ENCODE measurements at regions not wholly inside any gene's neighbourhood (a gene's known extent, or its start where the extent isn't known, plus 50 kb on each side); places are given as distances from the start of the nearest gene placed in this dataset.

DNA sequence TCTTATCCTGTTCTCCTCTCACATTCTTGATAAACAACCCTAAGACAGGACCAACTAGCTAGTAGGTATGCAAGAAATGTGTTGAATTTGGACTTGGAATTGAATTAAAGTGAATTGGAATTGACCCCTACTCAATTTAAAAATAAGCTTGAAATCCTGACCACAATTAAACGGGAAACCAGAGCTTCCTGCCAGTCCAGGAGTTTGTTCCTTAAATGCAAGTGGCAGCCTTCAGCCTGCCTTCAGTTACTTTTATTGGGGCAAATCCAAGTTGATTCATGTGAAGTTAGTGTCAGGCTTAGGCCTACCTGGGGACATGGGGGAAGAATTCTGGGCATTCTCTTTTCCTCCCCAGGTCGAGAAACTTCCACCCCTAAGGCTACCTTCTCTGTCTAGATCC is 457.6 kb downstream of the BCL11A start:
- no peak for DNase-seq (ENCODE audit: low spot score)

DNA sequence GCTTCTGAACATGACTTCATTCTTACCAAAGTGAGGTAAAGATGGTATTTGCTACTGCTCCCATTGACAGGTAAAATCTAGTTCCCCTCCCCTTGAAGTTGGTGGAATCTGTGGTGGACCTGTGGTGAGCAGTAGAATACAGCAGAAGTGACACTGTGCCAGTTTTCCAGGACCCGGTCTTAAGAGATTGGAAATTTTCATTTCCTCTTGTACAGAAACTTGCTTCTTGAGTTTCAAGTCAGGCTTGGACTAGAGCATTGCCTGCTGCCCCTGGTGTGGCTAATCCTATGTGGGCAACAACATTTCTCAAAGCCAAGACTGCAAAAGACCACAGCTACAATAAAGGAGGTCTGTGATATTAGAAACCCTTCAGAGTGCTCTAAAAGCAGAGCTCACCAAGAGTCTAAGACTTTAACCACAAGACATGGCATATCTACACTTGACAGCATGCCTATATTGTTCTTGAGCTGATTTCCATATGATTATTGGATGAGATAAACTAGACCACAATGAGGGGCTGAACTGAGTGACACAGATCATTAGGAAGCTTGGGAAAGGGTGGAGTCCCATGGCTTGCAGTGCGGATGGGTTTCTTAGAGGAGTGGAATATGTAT is 458.1 kb downstream of the BCL11A start:
- DNase-seq (ENCODE audit: low spot score): no peak

DNA sequence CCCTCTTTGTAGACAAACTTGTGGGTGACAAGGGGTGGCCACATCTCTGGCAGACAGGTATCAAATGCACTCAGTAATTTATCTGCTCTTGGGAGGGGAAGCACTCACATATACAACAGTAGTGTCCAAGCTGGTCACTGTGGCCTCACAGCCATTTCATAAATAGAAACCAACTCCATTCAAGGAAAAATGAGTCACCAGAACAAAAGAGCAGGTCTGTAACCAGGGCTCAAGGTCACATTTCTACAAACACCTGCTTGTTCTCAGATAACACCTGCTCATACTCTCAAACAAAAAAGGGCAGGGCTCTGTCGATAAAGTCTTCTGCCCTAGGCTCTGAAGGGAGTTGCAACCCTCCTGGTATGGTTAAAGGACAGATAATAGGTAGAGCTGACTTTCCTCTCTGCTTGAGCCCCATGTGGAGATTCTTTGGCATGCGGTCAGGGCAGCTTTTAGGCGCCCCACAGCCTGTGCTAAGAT is 459.0 kb downstream of the BCL11A start:
- no peak for DNase-seq (ENCODE audit: low spot score)

DNA sequence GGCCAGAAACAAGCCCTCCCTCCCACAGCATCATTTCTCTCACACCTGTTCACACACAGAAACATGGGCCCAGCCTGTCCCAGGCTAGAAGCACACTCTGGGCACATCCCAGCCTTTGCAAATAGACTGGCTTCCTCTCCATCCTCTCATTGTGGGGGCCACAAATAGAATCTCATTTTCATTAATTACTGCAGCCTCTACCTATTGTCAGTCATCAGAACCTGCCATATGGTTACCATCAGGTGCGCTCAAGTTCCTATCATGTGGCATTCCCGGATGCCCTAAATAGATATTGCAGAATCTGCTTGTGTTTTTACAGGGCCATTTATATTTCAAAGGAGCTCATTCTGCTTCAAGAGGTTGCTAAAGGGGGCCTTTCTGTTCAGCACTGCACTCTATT is 460.7 kb downstream of the BCL11A start:
- no peak for DNase-seq (ENCODE audit: low spot score)

DNA sequence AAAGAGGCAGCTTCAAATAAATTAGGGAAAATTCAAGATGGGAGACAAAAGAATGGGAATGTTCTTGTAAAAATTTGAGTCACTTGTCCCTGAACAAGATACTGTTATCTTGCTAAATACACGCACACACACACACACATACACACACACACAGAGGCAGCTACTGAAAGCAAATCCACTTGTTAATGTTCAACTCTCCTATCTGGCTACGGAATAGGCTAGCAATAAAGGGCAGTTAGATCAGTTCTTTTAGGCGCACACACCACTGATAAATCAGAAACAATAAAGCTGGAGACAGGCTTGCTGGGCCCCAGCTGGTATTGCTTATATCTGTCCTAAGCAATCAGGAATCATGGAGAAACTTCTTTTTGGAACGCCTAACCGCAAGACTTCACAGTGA is 461.6 kb downstream of the BCL11A start:
- DNase-seq (ENCODE audit: low spot score): no peak

DNA sequence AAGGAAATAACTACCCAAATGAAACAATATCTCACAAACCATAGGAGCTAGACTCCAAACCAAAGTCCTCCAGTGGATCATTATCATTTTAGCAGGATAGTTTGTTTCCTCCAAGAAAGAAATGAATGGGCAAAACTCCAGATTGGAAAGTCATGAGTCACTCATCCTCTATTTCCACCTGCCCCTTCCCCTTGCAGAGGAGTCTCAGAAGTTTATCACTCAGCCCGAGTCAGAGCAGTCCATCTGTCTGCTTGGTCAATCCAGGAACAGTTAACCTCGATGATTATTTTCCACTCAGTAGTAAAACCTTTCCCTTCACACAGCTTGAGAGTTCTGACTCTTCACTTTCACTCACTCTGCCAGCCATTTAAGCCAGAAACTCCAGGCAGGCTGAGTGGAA is 462.2 kb downstream of the BCL11A start:
- DNase-seq (ENCODE audit: low spot score): no peak

DNA sequence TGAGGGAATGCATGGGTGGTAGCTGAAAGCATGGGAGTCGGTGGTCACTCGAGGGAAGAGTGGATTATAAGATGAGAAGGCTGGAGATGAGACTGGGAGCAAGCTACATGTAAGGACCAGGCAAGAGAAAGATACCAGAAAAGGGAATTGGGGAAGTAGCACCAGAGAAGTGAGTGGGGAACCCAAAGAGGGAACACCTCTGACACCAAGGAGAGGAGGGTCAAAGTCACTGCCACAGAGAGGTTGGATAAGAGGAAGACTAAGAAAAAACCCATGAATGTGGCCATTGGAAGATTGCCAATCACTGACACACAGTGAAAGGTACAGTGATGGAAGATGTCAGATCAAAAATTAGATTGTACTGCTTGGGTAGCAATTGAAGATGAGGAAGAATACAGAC is 473.9 kb downstream of the BCL11A start:
- no peak for DNase-seq (ENCODE audit: low spot score)

DNA sequence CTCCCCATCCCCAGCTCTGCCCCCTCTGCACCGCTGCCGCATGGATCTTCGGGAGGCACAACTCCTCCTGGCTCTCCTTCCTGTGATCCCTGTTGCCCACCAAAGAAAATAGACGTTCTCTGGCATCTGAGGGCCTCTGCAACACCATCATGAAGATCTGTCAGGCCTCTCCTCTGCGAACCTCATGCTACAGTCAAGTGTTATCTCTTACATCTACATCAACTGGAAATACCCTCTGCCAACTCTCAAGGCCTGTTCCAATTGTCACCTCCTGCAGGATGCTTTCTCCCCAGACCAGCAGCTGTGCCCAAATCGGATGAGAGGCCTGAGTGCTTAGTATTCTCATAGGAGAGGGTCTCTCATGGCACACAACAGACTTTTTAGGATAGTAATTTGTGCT is 478.4 kb downstream of the BCL11A start:
- no peak for DNase-seq (ENCODE audit: low spot score)

DNA sequence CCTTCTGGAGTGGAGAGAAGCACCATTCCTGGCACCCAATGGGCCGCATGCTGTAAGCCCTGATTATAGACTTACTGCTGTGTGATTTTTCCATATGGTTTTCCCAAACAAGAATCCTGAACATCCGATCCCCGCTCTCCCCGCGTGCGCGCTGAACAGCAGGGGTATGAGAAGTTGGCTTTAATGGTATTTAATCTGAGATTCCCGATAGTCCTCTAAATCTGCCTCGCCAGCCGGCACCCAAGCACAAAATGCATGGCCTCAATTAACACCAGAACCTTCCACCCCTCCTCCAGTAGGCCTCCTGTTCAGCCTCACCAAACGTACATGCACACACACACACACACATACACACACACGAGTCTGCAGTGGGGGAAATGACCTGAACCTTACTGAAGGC is 480.3 kb downstream of the BCL11A start:
- no peak for DNase-seq (ENCODE audit: low spot score)

DNA sequence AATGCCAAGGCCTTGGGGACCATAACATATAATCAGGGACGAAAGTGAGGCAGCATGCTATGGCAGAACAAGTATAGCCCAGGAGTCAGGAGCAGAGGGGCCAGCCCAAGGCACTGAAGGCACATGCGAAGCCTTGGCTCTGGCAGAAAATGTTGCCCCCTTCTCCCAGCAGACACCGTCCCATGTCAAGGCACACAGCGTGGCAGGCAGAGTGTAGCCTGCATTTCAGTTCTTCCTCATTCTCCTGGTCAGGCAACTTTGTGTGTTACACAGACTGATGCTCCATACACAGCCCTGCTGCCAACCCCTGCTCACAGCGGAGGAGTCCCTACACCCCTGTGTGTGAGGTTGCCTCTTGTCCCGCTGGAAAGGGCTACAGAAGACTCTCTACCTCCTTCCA is 480.8 kb downstream of the BCL11A start:
- no peak for DNase-seq (ENCODE audit: low spot score)

DNA sequence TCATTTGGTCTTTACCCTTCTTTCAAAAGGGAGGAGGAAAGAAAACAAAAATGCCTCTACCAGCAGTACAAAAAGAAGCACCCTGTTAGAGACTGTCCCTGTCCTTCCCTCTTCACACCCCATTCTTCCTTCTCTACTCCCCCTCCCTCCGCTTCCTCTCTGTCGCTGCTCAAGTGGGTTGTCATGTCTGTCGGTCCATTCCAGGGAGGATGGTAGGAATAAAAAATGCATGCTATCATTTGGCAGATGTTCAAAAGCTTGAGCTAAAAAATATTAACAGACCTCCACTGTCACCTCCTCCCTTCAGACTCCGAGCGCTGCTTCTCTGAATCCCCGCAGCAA is 482.0 kb downstream of the BCL11A start:
- DNase-seq (ENCODE audit: low spot score): no peak

DNA sequence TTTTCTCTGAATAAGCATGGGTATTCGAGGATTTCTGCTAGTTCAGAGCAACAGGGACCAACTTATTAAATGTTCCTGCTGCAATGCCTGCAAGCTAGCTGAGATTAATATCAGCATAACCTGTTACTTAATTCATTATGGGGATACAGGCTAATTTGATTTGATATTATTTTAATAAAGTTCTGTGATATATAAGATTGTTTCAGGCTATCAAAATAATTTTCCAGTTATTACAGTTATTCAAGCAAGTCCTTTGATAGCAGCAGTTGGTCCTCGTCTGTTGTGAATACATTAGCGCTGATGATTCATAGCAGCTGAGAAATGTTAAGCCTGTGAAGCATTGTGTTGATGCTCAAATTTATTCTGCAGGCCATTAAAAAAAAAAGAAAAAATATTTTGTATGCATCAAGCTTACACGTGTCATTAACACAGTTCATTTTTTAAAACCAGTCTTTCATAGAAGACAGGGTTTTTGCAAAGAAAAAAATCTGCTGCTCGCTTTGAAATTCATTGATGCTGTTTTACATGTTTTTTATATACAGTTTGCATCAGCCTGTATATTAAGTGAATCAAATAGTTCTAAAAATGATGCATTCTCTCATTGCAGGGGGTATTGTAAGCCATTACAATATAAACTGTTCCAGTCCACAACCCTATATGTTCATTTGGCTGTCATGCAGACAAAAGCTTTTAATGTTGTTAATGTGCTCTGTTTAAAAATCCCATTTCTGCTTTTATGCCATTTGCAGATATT is 482.5 kb downstream of the BCL11A start:
- no peak for DNase-seq (ENCODE audit: low spot score)

DNA sequence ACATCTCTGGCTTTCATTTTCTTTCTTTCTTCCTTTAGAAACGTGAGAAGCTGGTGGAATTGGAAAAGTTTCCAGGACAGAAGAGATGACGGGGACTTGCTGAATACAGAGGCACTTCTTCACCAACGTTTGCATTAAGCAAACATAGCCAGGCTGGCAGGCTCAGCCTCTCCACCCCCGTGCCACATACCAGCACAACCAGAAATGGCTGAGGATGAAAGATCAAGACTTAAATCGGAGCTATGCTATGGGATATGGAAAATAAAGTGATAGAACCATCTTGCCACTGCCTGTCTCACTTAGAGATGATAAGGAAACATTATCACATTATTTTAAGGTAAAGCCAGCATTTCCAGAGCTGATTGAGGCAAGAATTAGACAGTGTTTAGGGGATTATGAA is 483.3 kb downstream of the BCL11A start:
- DNase-seq (ENCODE audit: low spot score): no peak

DNA sequence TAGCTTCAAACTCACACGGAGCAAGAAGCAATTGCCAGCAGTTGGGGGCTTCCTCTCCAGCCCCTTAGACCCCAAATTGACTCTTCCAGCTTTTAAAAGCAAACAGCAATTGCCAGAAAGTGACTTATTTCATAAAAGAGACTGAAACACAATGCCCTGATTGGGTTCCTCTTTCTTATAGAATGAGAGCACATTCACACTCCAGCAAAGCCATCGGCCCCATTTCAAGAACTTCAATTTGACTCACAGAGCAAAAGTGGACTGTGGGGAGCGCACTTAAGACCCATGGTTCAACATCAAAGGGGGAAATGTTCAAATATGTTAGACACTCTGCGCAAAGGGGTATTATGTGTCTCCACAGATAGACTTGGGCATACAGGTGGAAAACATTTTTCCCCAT is 484.7 kb downstream of the BCL11A start:
- DNase-seq (ENCODE audit: low spot score): no peak

DNA sequence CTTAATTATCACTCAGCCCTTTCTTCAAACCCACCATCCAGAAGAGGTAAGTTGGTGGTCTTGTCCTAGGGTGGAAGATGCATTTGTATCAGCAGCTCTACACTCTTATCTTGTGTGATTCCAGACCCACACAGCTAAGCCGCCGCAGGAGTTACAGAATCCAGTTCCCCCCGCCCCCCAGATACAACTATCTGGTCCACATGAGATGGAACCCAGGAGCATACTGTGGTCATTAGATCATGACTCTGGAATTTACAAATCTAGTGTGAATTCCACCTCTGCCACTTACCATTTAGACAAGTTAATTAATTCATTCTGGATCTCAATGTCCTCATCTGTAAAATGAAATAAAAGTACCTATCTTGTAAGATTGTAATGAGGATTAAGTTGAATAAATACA is 486.4 kb downstream of the BCL11A start:
- no peak for DNase-seq (ENCODE audit: low spot score)

DNA sequence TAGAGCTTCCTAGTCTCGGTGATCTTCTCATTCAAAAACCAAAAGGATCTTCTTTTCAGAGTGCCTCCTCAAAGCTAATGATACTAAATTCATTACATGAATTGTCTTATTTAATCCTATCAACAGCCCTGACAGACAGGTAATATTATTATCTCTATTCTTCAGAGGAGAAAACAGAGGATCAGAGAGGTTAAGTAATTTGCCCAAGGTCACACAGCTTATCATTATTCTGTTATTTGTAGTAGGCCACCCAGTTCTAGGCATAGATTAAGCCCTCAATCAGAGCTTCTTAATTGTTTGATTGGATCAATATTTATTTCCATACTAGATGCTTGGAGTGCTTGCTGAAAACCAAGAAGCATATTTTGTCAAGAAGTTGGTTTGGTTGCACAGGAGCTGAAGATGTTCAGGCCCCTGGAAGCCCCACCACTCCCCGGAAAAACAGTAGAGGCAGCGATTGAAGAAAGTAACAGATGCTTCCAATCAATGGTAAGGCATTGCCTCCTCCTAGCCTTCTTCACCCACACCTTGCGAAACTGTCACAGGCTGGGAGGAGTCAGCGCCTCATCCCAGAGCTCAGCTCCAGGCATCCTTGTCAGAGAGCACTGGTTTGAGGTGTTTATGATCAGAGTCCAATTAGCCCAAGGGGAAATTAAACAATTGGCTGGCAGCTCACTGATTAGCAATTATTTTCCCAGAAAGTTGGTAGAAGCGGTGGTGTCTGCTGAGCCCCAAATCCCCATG is 487.2 kb downstream of the BCL11A start:
- no peak for DNase-seq (ENCODE audit: low spot score)

DNA sequence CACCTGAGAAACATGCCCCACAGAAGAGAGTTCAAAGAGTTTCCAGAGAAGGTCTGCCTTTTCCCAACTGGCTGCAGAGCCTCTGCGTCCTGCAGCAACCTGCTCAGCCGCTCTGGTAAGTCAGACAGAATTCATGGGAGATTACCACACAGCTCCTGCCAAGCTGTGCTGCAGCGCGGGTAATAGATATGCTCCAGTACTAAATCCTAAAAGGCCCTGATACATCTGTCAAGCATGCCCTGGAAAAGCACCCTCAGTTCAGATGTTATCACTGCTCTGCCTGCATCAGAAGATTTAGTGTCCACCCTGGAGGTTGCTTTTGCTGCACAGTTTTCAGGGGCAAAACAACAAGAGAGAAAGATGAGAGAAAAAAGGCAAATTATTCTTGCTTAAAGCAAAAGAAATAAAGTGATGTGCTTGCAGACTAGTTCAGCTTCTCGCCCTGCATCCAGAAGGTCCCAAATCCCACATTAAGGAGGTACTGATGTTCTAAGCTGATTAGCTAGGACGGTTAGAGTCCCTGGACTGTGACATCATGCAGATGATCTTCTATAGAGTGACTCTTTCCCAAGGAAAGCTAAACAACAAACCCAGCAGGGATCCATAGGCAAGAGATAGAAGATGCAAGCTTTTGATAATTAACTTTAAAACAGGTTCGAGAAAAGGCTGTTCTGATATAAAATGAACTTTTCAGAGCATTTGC is 488.6 kb downstream of the BCL11A start:
- no peak for DNase-seq (ENCODE audit: low spot score)

DNA sequence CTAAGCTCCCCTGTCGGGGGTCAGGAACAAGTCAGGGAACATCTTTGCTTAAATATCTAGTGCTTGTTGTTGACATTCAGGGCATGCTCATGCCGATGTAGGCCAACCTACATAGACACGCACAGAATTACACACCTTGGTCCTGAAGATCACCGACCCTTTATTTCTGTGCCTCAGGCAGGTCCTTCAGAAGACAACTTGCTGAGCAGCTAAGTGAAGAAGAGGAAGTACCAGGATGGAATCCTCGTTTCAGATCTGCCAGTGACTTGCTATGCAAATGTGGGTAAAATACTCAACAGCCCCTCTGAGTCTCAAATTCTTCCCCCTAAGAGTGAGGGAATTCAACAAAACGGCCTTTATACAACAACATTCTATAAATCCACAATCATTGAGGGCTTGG is 494.7 kb downstream of the BCL11A start:
- no peak for DNase-seq (ENCODE audit: low spot score)

DNA sequence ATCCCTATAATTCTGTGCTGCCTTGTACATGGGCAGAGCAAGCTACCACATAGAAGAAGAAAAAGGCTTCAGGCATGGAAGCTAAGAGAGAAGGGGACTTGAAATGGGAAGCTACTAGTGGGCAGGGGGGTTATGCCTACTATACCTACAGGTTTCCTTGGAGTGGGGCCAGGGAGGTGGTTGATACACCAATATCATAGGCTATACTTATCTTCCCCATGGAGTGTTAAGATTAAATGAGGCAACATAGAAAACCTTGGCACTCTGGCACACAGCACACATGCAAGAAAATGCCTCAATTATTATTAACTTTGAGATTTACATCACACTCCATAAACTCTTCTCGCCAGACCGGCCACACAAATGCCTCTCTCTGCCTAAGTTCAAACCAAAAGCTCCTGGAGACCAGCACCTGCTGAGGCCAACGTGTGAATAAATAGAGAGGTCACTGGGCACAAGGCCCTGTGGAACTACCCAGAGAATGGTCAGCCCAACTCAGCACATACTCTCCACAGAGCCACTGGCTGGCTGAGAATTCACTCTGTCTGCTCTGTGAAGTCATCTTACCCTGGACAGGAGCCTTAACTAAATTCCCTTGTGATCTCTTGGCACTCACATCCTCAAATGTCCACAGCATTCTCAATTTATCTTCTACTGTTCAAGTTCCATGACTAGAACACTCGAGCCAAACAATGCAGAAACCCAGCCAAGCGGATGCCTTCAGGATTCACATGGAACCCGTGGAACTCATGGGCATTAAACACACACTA is 498.7 kb downstream of the BCL11A start:
- no peak for DNase-seq (ENCODE audit: low spot score)

DNA sequence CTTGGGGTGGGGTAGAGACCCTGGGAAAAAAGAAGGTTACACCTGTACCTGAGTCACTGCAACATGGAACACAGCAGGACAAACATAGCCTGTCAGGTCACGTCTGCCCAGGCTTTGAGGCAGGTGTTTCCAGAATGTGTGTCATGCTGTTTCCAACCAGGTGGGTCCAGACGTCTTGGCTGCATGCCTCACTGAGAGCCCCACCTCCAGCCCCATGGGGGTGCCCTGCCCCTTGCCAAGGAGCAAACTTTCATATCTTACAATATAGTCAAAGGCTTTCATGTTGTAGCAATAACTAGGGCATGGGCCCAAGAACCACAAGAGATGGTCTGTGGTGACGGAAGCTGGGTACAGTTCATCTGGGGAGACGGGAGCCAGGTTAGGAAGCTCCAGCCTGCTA is 499.7 kb downstream of the BCL11A start:
- no peak for DNase-seq (ENCODE audit: low spot score)

DNA sequence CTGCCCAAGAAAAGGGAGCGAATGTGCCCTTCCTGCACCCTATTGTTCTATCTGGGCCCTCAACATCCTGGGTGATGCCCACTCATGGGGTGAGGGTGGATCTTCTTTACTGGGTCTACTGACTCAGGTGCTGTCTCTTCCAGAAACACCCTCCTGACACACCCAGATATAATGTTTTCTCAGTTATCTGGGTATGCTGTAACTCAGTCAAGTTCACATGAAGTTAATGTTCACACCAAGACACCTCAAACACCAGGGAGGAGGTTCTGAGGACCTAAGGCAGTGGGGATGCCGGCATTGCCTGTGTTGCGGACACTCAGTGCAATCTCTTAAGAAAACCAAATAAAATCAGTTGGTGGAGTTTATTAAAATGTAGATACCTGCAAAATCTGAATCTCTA is 500.9 kb downstream of the BCL11A start:
- DNase-seq (ENCODE audit: low spot score): no peak

DNA sequence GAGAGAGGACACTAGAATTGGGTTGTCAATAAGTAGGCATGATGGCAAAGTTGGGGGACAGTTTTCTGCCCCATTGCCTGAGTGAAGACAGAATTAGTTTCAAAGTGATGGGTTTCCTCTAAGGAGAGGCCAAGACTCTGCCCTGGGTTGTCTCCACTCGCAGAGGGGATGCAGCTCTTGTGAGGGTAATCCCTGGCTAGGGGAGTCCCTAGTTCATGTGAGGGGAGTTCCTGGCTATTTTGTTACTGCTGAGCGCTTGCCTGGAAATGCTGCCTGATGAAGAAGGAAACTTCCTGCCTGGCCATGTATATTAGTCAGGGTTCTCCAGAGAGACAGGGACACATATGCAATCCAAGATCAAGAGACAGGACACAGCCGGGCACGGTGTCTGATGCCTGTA is 501.5 kb downstream of the BCL11A start:
- no peak for DNase-seq (ENCODE audit: low spot score)

All from iPS-NIHi11 (cell line).